NOMO-1 treated with DMSO at 0.1 percent for 48 hours (cell line): ENCODE measurements at regions not wholly inside any gene's neighbourhood (a gene's known extent, or its start where the extent isn't known, plus 50 kb on each side); places are given as distances from the start of the nearest gene placed in this dataset.
"Not testable (repeated sequence)": the region's sequence is repeated elsewhere in the genome, so short reads cannot be mapped to it uniquely, and the experiment has no call there.

Experiments used
- DNase-seq: peaks from one replicate; lab custom pipeline; 2025; ENCODE audit not compliant: unreplicated experiment; lab: John Stamatoyannopoulos, UW

DNA sequence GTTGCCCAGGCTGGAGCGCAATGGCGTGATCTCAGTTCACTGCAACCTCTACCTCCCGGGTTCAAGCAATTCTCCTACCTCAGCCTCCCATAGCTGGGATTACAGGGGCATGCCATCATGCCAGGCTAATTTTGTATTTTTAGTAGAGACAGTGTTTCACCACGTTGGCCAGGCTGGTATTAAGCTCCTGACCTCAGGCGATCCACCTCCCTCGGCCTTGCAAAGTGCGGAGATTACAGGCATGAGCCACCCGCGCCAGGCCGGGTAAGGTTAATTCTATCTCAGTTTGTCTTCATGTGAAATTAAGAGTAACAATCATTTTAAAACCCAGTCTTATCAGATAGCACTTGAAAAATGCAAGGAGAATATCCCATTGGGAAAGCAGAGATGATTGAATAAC lies 1681.7 kb upstream of the DDX18 start:
- DNase-seq, result no peak

DNA sequence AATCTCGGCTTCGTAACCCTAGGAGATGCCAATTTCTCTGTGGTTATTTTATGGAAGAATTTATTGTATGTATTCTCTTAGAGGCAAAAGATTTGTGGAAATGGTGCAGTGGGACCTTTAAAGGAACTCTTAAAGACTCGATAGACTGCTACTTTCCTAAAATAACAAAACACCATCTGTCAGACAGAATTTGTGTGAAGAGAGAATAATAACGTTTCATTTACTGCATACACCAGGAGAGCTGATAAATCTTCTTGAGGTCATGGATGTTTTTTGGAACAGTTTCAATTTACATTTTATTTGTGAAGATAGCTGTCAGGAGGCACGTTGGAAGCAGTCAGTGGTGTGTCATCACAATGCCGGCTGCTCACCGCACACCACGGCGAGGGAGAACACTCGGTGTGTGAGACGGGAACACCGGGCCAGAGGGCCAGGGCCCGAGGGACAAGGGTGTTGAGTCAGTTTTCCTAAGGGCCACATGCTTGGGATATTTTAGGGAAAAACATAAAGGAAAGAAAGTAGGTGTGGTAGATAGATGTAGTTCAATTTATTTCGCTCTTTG lies 1681.0 kb upstream of the DDX18 start:
- DNase-seq, result no peak

DNA sequence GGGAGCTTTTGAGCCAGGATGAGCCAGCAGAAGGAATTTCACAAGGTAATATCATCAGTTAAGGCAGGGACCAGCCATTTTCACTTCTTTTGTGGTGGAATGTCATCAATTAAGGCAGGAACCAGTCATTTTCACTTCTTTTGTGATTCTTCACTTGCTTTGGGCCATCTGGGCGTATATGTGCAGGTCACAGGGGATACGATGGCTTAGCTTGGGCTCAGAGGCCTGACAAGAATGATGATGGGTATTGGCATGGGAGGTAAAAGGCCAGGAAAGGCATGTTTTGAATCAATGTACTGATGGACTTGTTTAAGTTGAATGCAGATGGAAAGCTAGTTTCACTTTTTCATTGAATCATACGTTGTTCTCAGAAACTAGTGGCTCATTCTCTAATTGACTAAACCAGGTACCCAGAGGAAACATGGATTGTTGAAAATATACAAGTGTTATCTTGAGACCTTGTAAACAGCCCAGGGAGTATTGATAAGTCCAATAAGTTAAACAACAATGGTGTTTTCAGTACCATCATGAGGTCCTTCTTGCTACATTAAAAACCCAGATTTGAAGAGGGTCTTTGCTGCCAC lies 1672.5 kb upstream of the DDX18 start:
- no peak for DNase-seq

DNA sequence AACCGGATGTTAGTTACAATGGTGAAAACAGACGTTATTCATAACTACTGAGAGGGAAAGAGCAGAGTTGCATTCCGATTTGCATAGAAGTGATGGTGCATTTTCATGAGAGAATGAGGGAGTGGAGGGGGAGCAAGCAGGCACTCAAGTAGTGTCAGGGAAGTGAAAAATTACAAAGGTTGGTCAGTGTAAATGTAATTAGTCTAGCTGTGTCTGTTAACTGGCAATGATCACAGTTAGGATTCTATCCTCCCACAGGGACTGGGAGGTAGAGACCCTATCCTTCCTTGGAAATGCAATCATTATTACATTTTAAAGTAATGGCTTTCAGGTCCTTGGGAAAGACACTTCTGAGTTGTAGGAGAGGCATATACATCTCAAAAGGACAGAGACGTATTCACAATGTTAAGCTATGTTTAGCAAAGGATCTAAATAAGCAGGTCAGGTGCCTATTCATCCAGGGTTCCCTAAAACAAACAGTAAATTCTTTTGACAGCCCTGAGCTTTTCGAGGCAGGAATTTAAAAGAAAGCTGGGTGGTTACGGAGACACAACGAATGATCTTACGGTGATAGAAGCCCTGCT lies 1671.8 kb upstream of the DDX18 start:
- no peak for DNase-seq

DNA sequence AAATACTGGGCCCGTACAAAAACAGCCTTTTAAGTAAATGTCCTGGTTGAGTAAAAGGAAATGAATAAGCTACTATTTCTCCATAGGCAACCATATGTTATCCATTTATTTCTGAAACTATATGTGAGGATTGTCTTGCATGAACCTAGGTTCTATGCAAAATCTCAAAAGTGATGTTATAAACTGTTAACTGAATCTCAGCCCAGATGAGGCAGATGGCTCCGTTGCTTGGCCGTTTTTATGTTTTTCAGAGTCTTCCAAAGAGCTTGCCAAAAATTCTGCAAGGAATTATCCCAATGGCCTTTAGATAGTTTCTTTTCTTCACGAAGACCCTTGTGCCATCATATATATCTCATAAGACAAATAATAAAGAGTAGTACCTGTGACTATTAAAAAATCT lies 1669.5 kb upstream of the DDX18 start:
- DNase-seq, result no peak

DNA sequence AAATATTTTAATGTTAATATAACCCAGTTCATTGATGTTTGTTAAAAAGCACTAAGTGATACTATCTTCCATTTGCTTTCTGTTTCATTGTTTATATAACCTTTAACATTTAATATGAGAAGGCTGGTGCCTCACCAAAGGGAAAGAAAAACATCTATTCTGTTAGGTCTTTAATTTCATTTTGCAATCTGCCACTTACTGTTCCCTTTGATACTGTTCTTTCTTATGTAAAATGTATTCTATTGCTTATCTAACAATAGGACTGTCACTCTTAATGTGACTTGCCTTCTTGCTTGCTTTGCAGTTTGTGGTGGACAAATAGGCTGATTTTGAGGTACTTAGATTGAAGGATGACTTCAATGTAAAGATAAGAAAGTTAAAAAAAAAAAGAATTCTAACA lies 1666.1 kb upstream of the DDX18 start:
- DNase-seq, result no peak

DNA sequence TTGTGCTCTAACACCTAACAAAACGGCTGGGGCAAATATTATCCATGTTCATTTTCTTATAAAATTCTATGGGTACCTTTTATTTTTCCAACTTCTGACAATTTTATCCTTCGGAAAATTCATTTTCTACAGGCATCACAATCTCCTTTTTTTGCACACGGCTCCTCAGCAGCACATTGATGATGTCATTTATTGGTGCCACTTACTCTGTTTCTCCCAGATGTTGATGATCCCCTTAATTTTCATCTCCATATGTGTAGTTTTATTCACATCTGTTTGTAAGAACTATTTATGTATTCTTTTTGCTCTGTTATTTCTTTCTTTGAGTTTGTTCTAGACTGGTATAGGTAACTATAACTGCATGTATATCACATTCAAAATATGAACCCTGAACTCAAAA lies 1660.8 kb upstream of the DDX18 start:
- DNase-seq, result no peak

DNA sequence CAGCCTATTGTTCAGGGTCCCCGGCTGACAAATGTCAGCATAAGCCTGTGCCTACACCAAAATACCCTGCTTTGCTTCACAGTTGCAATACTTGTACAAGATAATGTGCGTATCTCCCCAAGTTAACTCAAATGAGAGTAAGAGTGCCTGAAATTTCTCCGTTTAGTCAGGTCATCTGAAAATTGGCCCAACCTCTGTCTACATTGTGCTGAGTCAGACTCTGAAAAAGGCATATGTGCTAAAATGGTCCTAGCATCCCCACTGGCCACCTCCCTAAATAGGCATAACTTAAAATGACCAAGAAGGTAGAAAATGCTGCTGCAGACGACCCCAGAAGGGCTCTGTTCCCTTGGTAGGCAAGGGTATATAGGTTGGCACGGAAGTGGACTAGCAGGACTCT lies 1653.8 kb upstream of the DDX18 start:
- no peak for DNase-seq

DNA sequence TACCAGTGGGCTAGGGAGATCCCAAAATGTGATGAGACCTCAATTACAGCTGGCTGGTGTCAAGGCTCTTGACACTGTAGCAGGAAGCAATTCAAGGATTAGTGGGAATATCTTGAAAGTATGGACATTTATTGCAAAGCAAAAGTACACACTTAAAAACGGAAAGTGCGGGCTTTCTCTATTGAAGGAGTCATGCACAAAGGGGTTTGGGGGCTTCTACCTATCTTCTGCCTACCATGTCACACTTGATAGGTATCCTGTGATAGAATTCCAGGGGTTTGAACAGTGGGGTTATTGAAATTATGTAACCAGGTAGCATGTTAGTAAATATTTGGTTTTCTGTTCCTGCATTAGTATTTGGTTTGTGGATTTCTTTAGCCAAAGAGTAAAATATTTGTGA lies 1652.1 kb upstream of the DDX18 start:
- DNase-seq, result no peak

DNA sequence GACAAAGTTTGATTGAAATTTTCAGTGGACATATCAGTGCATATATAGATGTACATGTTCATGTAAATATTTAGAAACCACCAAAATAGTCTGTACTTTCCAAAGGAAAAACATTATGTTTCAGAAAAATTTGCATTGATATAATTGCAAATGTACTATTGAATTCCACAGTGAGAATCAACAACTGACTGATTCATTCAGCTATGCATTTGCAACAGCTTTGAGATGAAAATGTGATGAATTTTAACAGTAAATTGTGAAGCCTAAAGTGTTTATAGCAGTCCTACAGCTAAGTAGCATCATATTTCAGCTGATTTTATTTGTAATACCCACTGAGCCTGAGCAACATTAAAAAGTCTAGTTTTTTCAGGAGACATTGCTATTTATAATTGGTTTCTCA lies 1647.4 kb upstream of the DDX18 start:
- DNase-seq, result no peak

DNA sequence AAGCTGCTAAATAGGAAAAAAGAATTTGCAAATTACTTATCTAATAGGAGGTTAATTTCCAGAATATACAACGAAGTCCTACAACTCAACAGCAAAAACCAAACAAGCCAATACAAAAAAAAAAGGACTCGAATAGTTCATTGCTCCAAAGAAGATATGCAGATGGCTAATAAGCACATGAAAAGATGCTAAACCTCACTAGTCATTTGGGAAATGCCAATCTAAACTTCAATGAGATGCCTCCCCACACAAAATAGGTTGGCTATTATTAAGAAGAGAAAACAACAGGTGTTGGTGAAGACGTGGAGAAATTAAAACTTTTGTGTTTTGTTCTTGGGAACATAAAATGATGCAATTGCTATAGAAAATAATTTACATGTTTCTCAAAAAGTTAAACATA lies 1634.4 kb upstream of the DDX18 start:
- DNase-seq, result no peak

DNA sequence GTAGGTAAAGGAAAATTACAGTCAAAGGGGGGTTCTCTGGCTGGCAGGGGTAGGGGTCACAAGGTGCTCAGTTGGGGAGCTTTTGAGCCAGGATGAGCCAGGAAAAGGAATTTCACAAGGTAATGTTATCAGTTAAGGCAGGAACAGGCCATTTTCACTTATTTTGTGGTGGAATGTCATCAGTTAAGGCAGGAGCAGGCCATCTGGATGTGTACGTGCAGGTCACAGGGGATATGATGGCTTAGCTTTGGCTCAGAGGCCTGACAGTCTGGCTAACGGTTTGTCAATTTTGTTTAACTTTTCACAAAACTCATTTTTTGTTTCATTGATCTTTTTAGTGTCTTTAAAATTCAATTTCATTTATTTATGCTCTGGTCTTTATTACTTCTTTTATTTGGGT lies 1623.8 kb upstream of the DDX18 start:
- not testable (repeated sequence) for DNase-seq

DNA sequence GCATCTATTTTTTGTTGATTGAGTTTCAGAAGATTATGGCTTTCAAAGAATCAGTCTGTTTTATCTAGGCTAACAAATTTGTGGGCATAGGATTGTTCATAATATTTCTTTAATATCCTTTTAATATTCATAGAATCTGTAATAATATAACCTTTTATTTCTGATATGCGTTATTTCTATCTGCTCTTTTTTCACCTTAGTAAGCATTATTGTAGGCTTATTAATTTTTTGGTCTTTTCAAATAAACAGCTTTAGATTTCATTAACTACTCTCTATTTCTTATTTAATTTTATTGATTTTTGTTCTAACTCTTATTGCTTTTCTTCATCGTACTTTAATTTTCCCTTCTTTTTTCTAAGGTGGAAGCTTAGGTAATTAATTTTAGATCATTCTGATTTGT lies 1614.4 kb upstream of the DDX18 start:
- no peak for DNase-seq

DNA sequence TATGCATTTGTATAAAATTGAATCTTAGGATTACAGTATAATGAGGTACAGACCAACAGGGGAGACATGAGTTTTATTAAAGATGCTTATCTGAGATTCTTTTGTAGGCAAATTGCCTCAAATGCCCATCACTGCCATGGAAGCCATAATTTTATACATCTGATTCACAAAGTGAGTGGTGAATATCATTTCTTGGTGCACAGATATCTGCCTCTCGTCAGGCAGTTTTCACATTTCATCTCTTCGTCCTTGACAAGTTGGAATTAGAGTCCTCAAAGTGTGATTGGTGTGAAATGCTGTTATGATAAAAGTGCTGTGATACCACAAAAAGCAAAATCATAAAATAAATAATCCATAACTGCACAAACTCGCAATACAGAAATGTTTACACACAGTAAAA lies 1602.8 kb upstream of the DDX18 start:
- no peak for DNase-seq

DNA sequence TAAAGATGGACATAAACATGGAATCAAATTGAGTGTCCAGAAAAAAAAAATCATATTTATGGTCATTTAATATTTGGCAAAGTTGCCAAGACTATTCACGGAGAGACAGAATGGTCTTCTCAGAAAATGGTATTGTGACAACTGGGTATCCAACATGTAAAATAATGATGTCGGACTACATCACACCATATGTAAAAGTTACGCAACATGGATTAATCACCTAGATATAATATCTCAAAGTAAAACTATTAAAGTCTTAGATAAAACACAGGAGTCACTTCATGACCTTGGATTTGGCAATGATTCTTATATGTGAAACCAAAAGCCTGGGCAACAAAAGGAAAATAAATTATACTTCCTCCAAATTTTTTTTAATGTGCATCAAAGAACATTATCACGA lies 1591.7 kb upstream of the DDX18 start:
- no peak for DNase-seq

DNA sequence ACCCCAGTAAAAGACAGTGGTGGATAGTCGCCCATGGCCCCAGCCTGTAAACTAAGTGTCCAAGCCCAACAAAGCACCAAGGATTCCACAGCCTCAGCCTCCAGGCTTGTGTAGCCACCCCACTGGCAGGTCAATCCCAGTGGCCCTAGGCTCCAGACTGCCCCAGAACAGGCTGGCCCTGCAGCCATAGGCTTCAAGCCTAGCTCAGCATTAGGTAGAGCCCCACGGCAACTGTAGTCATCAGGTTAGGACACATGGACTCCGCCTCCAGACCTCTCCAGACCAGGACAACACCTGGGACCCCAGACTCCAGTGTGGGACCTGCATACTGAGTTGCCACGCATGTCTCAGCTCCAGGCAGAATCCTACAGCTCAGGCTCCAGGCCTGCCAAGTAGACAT lies 1590.6 kb upstream of the DDX18 start:
- no peak for DNase-seq

DNA sequence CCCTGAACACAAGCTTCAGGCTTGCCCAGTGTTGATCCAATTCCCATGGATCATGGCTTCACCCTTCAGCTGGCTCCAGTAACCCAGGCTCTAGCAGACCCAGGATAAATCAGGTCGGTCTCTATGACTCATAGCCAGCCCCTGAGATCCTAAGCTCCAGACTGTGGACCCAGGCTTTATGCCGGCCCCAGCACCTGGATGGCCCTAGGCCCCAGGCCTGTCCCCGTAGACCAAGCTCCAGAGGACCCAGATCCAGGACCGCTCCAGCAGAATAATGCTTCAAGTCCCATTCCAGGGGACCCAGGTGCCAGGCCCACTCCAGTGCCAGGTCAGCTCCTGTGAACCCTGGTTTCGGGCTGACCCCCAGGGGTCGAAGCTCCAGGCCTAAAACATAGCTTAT lies 1589.9 kb upstream of the DDX18 start:
- DNase-seq, result no peak

DNA sequence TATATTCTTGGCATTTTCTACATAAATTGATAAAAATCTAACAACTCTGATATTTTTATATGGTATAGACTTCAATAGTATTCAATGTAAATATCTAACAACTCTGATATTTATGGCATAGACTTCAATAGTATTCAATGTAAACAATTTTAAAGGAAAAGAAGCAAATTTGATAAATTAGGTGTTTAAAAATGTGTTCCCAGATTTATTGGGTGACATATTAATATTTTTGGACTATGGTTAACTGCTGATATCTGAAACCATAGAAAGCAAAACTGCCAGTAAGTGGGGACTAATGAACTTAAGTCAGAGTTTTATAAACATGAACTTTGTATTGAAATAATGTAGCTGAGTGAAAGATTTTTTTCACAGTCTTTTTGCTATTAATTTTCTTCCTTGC lies 1576.0 kb upstream of the DDX18 start:
- no peak for DNase-seq

DNA sequence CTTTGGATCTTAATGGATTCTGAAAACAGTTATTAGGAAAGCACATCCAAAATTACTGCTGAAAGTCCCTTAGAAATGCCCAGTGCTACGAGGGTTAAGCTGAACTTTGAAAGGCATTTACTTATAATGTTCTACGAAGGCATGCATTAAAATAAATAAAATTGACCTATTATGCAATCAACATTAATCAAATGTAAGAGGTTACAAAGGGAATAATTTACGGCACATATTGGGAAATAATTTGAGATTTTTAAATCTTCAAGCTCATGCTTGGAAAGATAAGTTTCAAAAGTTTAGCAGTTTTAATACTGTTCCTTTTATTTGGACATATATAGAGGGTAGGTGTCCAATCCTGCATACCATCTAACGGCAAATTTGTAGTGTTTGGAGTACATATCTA lies 1564.1 kb upstream of the DDX18 start:
- no peak for DNase-seq

DNA sequence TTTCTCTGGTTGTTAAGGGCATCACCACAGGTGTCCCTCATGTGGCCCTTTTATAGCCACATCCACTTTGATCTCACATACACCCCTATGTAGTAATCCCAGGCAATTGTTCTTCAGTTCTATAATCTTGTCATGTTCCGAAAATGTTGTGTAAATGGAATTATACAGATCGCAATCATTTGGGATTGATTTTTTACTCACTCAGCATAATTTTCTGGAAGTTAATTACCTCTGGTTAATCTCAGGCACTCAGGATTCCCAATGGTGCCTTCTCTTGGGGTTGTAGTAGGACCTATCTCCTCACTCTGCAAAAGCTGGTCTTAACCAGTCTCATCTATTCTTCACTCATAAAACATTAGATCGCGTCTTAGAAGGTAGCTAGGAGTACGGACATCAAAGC lies 1549.6 kb upstream of the DDX18 start:
- DNase-seq, result no peak

DNA sequence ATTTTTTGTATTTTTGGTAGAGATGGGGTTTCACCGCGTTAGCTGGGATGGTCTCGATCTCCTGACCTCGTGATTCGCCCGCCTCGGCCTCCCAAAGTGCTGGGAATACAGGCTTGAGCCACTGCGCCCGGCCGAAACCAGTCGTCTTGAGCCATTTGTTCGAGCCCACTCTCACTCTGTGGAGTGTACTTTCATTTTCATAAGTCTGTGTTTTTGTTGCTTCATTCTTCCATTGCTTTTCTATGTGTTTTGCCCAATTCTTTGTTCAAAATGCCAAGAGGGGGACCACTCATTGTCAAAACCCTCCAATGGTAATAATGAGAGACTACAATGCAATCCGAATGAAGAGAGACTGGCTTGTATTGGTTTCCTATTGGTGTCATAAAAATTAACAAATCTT lies 1545.5 kb upstream of the DDX18 start:
- no peak for DNase-seq

DNA sequence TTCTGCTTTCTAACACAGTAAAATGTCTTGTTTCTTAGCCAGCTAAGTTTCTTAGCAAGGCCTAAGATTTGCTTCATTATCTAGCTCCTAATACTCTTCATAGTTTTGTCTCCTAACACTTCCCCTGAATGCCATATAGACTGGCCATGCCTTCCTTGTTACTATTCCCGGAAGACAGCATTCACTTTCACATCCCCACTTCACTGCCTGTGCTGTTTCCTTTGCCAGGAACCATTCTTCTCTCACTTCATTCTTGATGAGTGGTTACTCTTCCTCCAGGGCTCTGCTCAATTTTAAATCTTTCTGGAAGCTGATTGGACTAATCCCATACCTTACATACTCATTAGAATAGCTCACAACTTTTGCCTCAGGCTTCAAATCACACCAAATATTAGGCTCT lies 1510.2 kb upstream of the DDX18 start:
- no peak for DNase-seq

DNA sequence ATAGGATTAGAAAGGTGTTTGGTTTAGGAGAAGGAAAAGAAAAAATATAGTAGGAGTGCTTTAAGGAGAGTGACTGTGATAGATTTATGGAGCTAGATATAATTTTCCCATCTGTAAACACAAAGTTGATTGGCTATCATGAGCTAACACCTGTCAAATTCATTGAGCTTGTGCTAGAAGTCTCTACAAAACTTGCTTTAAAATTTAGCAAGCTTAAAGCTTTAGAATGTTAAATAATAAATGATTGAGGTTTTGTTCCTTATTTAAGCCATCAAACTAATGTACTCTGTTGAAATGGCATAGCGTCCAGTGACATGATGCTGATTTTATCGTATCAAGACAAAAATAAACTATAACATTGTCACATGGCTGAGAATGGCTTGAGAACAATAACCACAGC lies 1497.4 kb upstream of the DDX18 start:
- no peak for DNase-seq
